ENCODE measurements at regions not wholly inside any gene's neighbourhood (a gene's known extent, or its start where the extent isn't known, plus 50 kb on each side); places are given as distances from the start of the nearest gene placed in this dataset.

GRCh38 chr7:85449478-85449877 lies 262.6 kb upstream of the SEMA3D start:
- ATAC-seq (ENCODE audit: insufficient read depth, low read depth) (no peak), DNase-seq (no peak)
- TF ChIP-seq EZH2 (IDR thresholded peaks at IDR 0.05; ENCODE audit: borderline replicate concordance, low read depth, low read length, severe bottlenecking) = no peak
- TF ChIP-seq CTCF (IDR thresholded peaks at IDR 0.05; ENCODE audit: borderline replicate concordance, extremely low read depth, low read length, poor library complexity, severe bottlenecking) = no peak
- no peaks in the 10 kb centered on the region for H4K20me1 ChIP-seq (ENCODE audit: insufficient read depth, low read length)
- no peak overlapping the region for H3K9ac ChIP-seq (ENCODE audit: low read depth, low read length)
- no peak overlapping the region for H2AFZ ChIP-seq (ENCODE audit: low read depth, low read length)
- H3K79me2 ChIP-seq (ENCODE audit: insufficient read depth, low read length) = no peaks in the 10 kb centered on the region
- H3K4me2 ChIP-seq (ENCODE audit: insufficient read depth, low read length) = no peak overlapping the region
- no peaks in the 10 kb centered on the region for H3K27me3 ChIP-seq (ENCODE audit: insufficient read depth, low read length, poor library complexity)
- no peak overlapping the region for H3K27ac ChIP-seq (ENCODE audit: low read length)
- no peak overlapping the region for H3K4me3 ChIP-seq (ENCODE audit: low read depth in 1 of 2, low read length in 2 of 2)
- H3K9me3 ChIP-seq (ENCODE audit: insufficient read depth, low read length, severe bottlenecking) = no peaks in the 10 kb centered on the region
- H3K36me3 ChIP-seq (ENCODE audit: insufficient read depth, low read length) = no peaks in the 10 kb centered on the region
- H3K4me1 ChIP-seq (ENCODE audit: insufficient read depth, low read length) = no peaks in the 10 kb centered on the region

- ATAC-seq (ENCODE audit: insufficient read depth, low read depth) (no peak), DNase-seq (no peak)
- Histone ChIP-seq H3K4me2 (ENCODE audit: insufficient read depth, low read length) (no peak overlapping the region), H3K27ac (ENCODE audit: low read length) (no peak overlapping the region), H3K36me3 (ENCODE audit: insufficient read depth, low read length) (no peaks in the 10 kb centered on the region), H3K4me3 (ENCODE audit: low read depth in 1 of 2, low read length in 2 of 2) (no peak overlapping the region), H4K20me1 (ENCODE audit: insufficient read depth, low read length) (no peaks in the 10 kb centered on the region), H3K4me1 (ENCODE audit: insufficient read depth, low read length) (no peaks in the 10 kb centered on the region), H3K27me3 (ENCODE audit: insufficient read depth, low read length, poor library complexity) (no peaks in the 10 kb centered on the region), H2AFZ (ENCODE audit: low read depth, low read length) (no peak overlapping the region), H3K79me2 (ENCODE audit: insufficient read depth, low read length) (no peaks in the 10 kb centered on the region), H3K9ac (ENCODE audit: low read depth, low read length) (no peak overlapping the region), H3K9me3 (ENCODE audit: insufficient read depth, low read length, severe bottlenecking) (no peaks in the 10 kb centered on the region)
- TF ChIP-seq EZH2 (IDR thresholded peaks at IDR 0.05; ENCODE audit: borderline replicate concordance, low read depth, low read length, severe bottlenecking) = no peak
- no peak for TF ChIP-seq CTCF (IDR thresholded peaks at IDR 0.05; ENCODE audit: borderline replicate concordance, extremely low read depth, low read length, poor library complexity, severe bottlenecking)
These were observed 260.1 kb upstream of the SEMA3D start for GRCh38 chr7:85447004-85447403.

GRCh38 chr7:85426487-85426960 lies 239.7 kb upstream of the SEMA3D start:
- Histone ChIP-seq H4K20me1 (ENCODE audit: insufficient read depth, low read length) (no peaks in the 10 kb centered on the region), H3K4me2 (ENCODE audit: insufficient read depth, low read length) (no peak overlapping the region), H3K9me3 (ENCODE audit: insufficient read depth, low read length, severe bottlenecking) (no peaks in the 10 kb centered on the region), H3K4me1 (ENCODE audit: insufficient read depth, low read length) (no peaks in the 10 kb centered on the region), H3K27ac (ENCODE audit: low read length) (no peak overlapping the region), H3K9ac (ENCODE audit: low read depth, low read length) (no peak overlapping the region), H3K27me3 (ENCODE audit: insufficient read depth, low read length, poor library complexity) (no peaks in the 10 kb centered on the region), H3K36me3 (ENCODE audit: insufficient read depth, low read length) (no peaks in the 10 kb centered on the region), H2AFZ (ENCODE audit: low read depth, low read length) (no peak overlapping the region), H3K4me3 (ENCODE audit: low read depth in 1 of 2, low read length in 2 of 2) (no peak overlapping the region), H3K79me2 (ENCODE audit: insufficient read depth, low read length) (no peaks in the 10 kb centered on the region)
- DNase-seq (no peak), ATAC-seq (ENCODE audit: insufficient read depth, low read depth) (no peak)
- TF ChIP-seq EZH2 (IDR thresholded peaks at IDR 0.05; ENCODE audit: borderline replicate concordance, low read depth, low read length, severe bottlenecking) (no peak), CTCF (IDR thresholded peaks at IDR 0.05; ENCODE audit: borderline replicate concordance, extremely low read depth, low read length, poor library complexity, severe bottlenecking) (no peak)

GRCh38 chr7:85424298-85424697 lies 237.4 kb upstream of the SEMA3D start:
- H3K27ac ChIP-seq (ENCODE audit: low read length) = no peak overlapping the region
- no peaks in the 10 kb centered on the region for H3K79me2 ChIP-seq (ENCODE audit: insufficient read depth, low read length)
- no peaks in the 10 kb centered on the region for H4K20me1 ChIP-seq (ENCODE audit: insufficient read depth, low read length)
- H3K4me2 ChIP-seq (ENCODE audit: insufficient read depth, low read length) = no peak overlapping the region
- H3K4me1 ChIP-seq (ENCODE audit: insufficient read depth, low read length) = no peaks in the 10 kb centered on the region
- H3K9me3 ChIP-seq (ENCODE audit: insufficient read depth, low read length, severe bottlenecking) = no peaks in the 10 kb centered on the region
- no peak overlapping the region for H2AFZ ChIP-seq (ENCODE audit: low read depth, low read length)
- TF ChIP-seq EZH2 (IDR thresholded peaks at IDR 0.05; ENCODE audit: borderline replicate concordance, low read depth, low read length, severe bottlenecking) (no peak), CTCF (IDR thresholded peaks at IDR 0.05; ENCODE audit: borderline replicate concordance, extremely low read depth, low read length, poor library complexity, severe bottlenecking) (no peak)
- H3K4me3 ChIP-seq (ENCODE audit: low read depth in 1 of 2, low read length in 2 of 2) = no peak overlapping the region
- H3K27me3 ChIP-seq (ENCODE audit: insufficient read depth, low read length, poor library complexity) = no peaks in the 10 kb centered on the region
- DNase-seq = no peak
- H3K9ac ChIP-seq (ENCODE audit: low read depth, low read length) = no peak overlapping the region
- H3K36me3 ChIP-seq (ENCODE audit: insufficient read depth, low read length) = no peaks in the 10 kb centered on the region
- ATAC-seq (ENCODE audit: insufficient read depth, low read depth) = no peak
